ENCODE measurements at regions not wholly inside any gene's neighbourhood (a gene's known extent, or its start where the extent isn't known, plus 50 kb on each side); places are given as distances from the start of the nearest gene placed in this dataset.

DNA sequence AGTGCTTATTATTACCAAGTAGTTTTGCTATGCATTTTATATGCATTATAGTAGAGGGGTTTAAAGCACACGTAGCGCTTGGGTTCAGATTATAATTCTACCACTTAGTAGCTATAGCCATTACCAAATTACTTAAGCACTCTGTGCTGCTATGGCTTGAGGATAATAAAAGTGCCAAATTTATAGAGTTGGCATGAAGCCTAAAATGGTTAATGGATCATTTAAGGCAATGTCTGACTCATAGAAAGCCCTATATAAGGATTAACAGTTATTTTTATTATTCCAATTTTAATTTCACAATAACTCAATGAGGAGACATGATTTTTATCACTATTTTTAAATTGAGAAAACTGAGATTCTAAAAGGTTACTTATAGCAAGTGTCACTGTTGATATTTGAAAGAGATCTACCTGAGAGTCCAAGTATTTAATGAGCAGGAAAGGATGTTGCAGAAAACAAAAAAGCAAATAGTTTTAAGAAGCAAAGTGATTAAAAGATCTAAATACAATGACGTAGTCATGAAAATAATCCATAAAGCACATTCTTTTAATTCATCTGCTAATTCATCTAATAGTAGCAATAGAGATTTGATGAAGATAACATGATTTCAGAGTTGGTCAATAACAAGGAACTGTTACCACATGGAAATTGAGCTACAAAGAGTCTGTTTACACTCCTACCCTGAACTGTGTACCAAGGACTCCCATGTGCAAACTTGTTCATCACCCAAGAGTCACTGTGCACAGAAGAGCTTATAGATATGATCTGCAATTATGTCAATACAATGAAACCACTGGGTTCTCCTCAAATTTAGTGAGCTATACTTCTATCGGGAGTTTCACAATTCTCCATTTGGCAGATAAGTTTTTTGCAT lies 78.8 kb upstream of the DTNA start:
- TF ChIP-seq POLR2A (IDR thresholded peaks at IDR 0.05; ENCODE audit: low read depth, low read length) (no peak), JUN (IDR thresholded peaks at IDR 0.05; ENCODE audit: borderline replicate concordance, insufficient read depth, insufficient read length, low read depth) (no peak), POLR2AphosphoS5 (IDR thresholded peaks at IDR 0.05; ENCODE audit: insufficient read depth, low read depth, low read length) (no peak), MYC (IDR thresholded peaks at IDR 0.05; ENCODE audit: low read depth, low read length) (no peak)
- TF ChIP-seq, protein P1, sequence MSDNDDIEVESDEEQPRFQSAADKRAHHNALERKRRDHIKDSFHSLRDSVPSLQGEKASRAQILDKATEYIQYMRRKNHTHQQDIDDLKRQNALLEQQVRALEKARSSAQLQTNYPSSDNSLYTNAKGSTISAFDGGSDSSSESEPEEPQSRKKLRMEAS (IDR thresholded peaks at IDR 0.05; ENCODE audit: insufficient read depth, insufficient read length), result no peak
- TF ChIP-seq, protein P2, sequence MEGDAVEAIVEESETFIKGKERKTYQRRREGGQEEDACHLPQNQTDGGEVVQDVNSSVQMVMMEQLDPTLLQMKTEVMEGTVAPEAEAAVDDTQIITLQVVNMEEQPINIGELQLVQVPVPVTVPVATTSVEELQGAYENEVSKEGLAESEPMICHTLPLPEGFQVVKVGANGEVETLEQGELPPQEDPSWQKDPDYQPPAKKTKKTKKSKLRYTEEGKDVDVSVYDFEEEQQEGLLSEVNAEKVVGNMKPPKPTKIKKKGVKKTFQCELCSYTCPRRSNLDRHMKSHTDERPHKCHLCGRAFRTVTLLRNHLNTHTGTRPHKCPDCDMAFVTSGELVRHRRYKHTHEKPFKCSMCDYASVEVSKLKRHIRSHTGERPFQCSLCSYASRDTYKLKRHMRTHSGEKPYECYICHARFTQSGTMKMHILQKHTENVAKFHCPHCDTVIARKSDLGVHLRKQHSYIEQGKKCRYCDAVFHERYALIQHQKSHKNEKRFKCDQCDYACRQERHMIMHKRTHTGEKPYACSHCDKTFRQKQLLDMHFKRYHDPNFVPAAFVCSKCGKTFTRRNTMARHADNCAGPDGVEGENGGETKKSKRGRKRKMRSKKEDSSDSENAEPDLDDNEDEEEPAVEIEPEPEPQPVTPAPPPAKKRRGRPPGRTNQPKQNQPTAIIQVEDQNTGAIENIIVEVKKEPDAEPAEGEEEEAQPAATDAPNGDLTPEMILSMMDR (IDR thresholded peaks at IDR 0.05; ENCODE audit: extremely low read depth in 1 of 2, insufficient read depth in 1 of 2, low read depth in 1 of 2, low read length in 2 of 2), result no peak
- no peak for DNase-seq (ENCODE audit: low read depth, low spot score)
- dilution Hi-C loops (cut with MboI; ENCODE audit: extremely low pct_ligation_motif_present, low sequenced_read_pairs) (no loop called here), intact Hi-C loops (cut with micrococcal nuclease) (no loop called here)
- Histone ChIP-seq H3K4me2 (ENCODE audit: insufficient read depth, low read length) (no peak overlapping the region), H4K20me1 (replicated peaks; ENCODE audit: control insufficient read depth, extremely low read depth, insufficient read depth, low read length) (no peaks in the 10 kb centered on the region), H3K27me3 (ENCODE audit: control insufficient read depth in 2 of 2, insufficient read depth in 2 of 2, low read length in 2 of 2) (no peaks in the 10 kb centered on the region), H3K4me1 (ENCODE audit: control insufficient read depth, extremely low read depth, insufficient read depth, low read length) (peaks cover 3% of the 10 kb centered on the region), H3K36me3 (ENCODE audit: control insufficient read depth in 2 of 2, extremely low read depth in 1 of 2, insufficient read depth in 2 of 2, low read length in 2 of 2) (no peaks in the 10 kb centered on the region), H3K9me3 (replicated peaks; ENCODE audit: control insufficient read depth, insufficient read depth, low read length) (no peaks in the 10 kb centered on the region), H3K4me3 (replicated peaks in 1 of 3; ENCODE audit: insufficient read depth in 1 of 3, low read depth in 1 of 3, low read length in 3 of 3) (no peak overlapping the region), H2AFZ (ENCODE audit: low read depth, low read length) (no peak overlapping the region), H3K9me1 (replicated peaks; ENCODE audit: control insufficient read depth, extremely low read depth, insufficient read depth, low read length) (no peaks in the 10 kb centered on the region), H3K79me2 (ENCODE audit: control insufficient read depth, insufficient read depth, low read length) (no peaks in the 10 kb centered on the region), H3K9ac (replicated peaks; ENCODE audit: extremely low read depth, insufficient read depth, low read length) (no peak overlapping the region), H3K27ac (ENCODE audit: insufficient read depth, low read depth, low read length) (no peak overlapping the region)
- FAIRE-seq, result peak; percentile 37
- BruUV-seq (replicated peaks), result no TSS peak
- POLR2A ChIA-PET, result interaction anchor here (1.0 kb wide), 1 partner anchor 26 kb away, joined by 3 read pairs; no protein-coding TSS in a partner anchor
- CTCF ChIA-PET, result interaction anchor here (0.6 to 1.4 kb wide), 5 partner anchors 13 to 30 kb away, joined by 3 to 6 read pairs (median 3); no protein-coding TSS in a partner anchor

Measured in endothelial cell of umbilical vein (primary cell).